Nucleus accumbens (tissue), 56 donors: ENCODE measurements at regions not wholly inside any gene's neighbourhood (a gene's known extent, or its start where the extent isn't known, plus 50 kb on each side); places are given as distances from the start of the nearest gene placed in this dataset.

Experiments
- DNase-seq, 56 donors: peaks; one replicate each; lab custom pipeline; 2025; lab: John Stamatoyannopoulos, UW

- no peak for DNase-seq
These were observed 341.3 kb upstream of the DCC start for GRCh38 chr18:51998711-51999110.

- DNase-seq: no peak
These were observed 340.6 kb upstream of the DCC start for GRCh38 chr18:51999351-51999750.

- no peak for DNase-seq
These were observed 339.6 kb upstream of the DCC start for GRCh38 chr18:52000435-52000834.

- DNase-seq: no peak
These were observed 338.9 kb upstream of the DCC start for GRCh38 chr18:52001106-52001505.

GRCh38 chr18:52002600-52002999 lies 337.4 kb upstream of the DCC start:
- DNase-seq: no peak

- no peak for DNase-seq
These were observed 332.9 kb upstream of the DCC start for GRCh38 chr18:52007105-52007504.

GRCh38 chr18:52008330-52008729 lies 331.7 kb upstream of the DCC start:
- no peak for DNase-seq

GRCh38 chr18:52008736-52009135 lies 331.3 kb upstream of the DCC start:
- no peak for DNase-seq

- no peak for DNase-seq
These were observed 330.0 kb upstream of the DCC start for GRCh38 chr18:52009958-52010357.

GRCh38 chr18:52045946-52046675 lies 293.9 kb upstream of the DCC start:
- DNase-seq: no peak

- DNase-seq: no peak
These were observed 293.2 kb upstream of the DCC start for GRCh38 chr18:52046842-52047241.

- DNase-seq: no peak
These were observed 285.7 kb upstream of the DCC start for GRCh38 chr18:52054324-52054723.

GRCh38 chr18:52060607-52061304 lies 279.2 kb upstream of the DCC start:
- no peak for DNase-seq

GRCh38 chr18:52063923-52064322 lies 276.1 kb upstream of the DCC start:
- no peak for DNase-seq

GRCh38 chr18:52069201-52069600 lies 270.8 kb upstream of the DCC start:
- no peak for DNase-seq

- DNase-seq: no peak
These were observed 269.7 kb upstream of the DCC start for GRCh38 chr18:52070291-52070756.

GRCh38 chr18:52077251-52077983 lies 262.6 kb upstream of the DCC start:
- no peak for DNase-seq

GRCh38 chr18:52082246-52082645 lies 257.8 kb upstream of the DCC start:
- no peak for DNase-seq

GRCh38 chr18:52087140-52087539 lies 252.9 kb upstream of the DCC start:
- no peak for DNase-seq

GRCh38 chr18:52090005-52090404 lies 250.0 kb upstream of the DCC start:
- DNase-seq: no peak

- no peak for DNase-seq
These were observed 246.8 kb upstream of the DCC start for GRCh38 chr18:52093171-52093570.

- DNase-seq: no peak
These were observed 221.3 kb upstream of the DCC start for GRCh38 chr18:52118684-52119083.
